Right lobe of liver (tissue), 4 donors: ENCODE measurements at regions not wholly inside any gene's neighbourhood (a gene's known extent, or its start where the extent isn't known, plus 50 kb on each side); places are given as distances from the start of the nearest gene placed in this dataset.

ENCODE experiments used
- POLR2A ChIP-seq: fragments of 450-650 bp; IDR thresholded peaks from one replicate; pipeline ENCODE4 v1.6.1; 2017; ENCODE audit warnings: antibody characterized with exemption, mild to moderate bottlenecking
- TF ChIP-seq, protein P1 (sequence below), 4 donors: fragments of 200-600 bp in 3 of 4; fragments of 450-650 bp in 1 of 4; IDR thresholded peaks; one replicate each; pipeline versions ENCODE4 v1.5.1 to v1.8.0; 2016 to 2022; ENCODE audit warnings: antibody characterized with exemption in 4 of 4, mild to moderate bottlenecking in 2 of 4
- donor health status: DM: no; HTN: no; CAD: no.
- donor health status: DM: no; HTN: no; CAD: no.
- donor health status: DM: no; HTN: yes; CAD: no.

GRCh38 chr13:77388944-77389624, 62.2 kb upstream of the MYCBP2 start:
- TF ChIP-seq POLR2A, result no peak
- TF ChIP-seq, protein P1, sequence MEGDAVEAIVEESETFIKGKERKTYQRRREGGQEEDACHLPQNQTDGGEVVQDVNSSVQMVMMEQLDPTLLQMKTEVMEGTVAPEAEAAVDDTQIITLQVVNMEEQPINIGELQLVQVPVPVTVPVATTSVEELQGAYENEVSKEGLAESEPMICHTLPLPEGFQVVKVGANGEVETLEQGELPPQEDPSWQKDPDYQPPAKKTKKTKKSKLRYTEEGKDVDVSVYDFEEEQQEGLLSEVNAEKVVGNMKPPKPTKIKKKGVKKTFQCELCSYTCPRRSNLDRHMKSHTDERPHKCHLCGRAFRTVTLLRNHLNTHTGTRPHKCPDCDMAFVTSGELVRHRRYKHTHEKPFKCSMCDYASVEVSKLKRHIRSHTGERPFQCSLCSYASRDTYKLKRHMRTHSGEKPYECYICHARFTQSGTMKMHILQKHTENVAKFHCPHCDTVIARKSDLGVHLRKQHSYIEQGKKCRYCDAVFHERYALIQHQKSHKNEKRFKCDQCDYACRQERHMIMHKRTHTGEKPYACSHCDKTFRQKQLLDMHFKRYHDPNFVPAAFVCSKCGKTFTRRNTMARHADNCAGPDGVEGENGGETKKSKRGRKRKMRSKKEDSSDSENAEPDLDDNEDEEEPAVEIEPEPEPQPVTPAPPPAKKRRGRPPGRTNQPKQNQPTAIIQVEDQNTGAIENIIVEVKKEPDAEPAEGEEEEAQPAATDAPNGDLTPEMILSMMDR (IDR thresholded peaks at IDR 0.05), result no peak
